SK-N-SH treated with all-trans-retinoic acid at 6 μM for 48 hours (cell line): ENCODE measurements at regions not wholly inside any gene's neighbourhood (a gene's known extent, or its start where the extent isn't known, plus 50 kb on each side); places are given as distances from the start of the nearest gene placed in this dataset.

Experiments used
- ARNTL ChIP-seq: fragments of 450-650 bp; formaldehyde crosslinking; IDR thresholded peaks from 2 replicates; pipeline ENCODE4 v1.5.0; 2020; ENCODE audit warnings: low read depth, mild to moderate bottlenecking, moderate library complexity, borderline replicate concordance
- SNAI2 ChIP-seq: fragments of 250-450 bp; sonication (Bioruptor Pico); IDR thresholded peaks from 2 replicates; pipeline ENCODE4 v1.5.0; 2020; ENCODE audit warnings: mild to moderate bottlenecking, moderate library complexity
- ZC3H10 ChIP-seq: fragments of 250-450 bp; sonication (Bioruptor Pico); IDR thresholded peaks from 2 replicates; pipeline ENCODE4 v1.5.1; 2021; ENCODE audit warnings: mild to moderate bottlenecking, moderate library complexity
- ZFP30 ChIP-seq: fragments of 450-650 bp; formaldehyde crosslinking; IDR thresholded peaks from 2 replicates; pipeline ENCODE4 v1.5.0; 2022; ENCODE audit warnings: mild to moderate bottlenecking, moderate library complexity
- ZNF565 ChIP-seq: fragments of 450-650 bp; formaldehyde crosslinking; conservative IDR thresholded peaks from 2 replicates; pipeline ENCODE4 v1.5.0; 2020; ENCODE audit warnings: low read depth, mild to moderate bottlenecking, moderate library complexity

DNA sequence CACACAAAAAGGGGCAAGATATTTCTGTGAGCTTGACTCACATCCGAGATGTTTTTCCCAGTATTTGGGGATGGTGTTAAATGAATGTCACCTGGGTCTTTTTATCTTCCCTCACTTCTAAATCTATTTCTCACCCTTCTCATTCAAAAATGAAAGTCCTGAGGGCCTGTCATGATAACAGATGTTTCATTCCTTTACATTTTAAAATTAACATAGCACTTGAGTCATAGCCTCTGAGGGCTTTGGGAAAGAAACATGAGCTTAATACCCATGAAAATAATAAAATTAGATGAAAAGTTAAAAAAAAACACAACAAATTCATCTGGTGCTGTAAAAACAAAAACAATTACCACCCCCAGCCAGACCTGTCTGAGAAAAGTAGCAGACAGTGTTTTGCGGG is 226.7 kb downstream of the HNMT start:
- TF ChIP-seq ARNTL (CRISPR knock-in tag) (no peak), SNAI2 (CRISPR knock-in tag) (no peak), ZFP30 (CRISPR knock-in tag) (no peak), ZC3H10 (CRISPR knock-in tag) (no peak), ZNF565 (no peak)
